Uterus (tissue), 2 donors: ENCODE measurements at regions not wholly inside any gene's neighbourhood (a gene's known extent, or its start where the extent isn't known, plus 50 kb on each side); places are given as distances from the start of the nearest gene placed in this dataset.

Source experiments
- POLR2A ChIP-seq, 2 donors: fragments of 450-650 bp; IDR thresholded peaks; one replicate each; pipeline ENCODE4 v1.6.1; 2016; ENCODE audit warnings: antibody characterized with exemption in 2 of 2, mild to moderate bottlenecking in 1 of 2, moderate library complexity in 1 of 2
- TF ChIP-seq, protein P1 (sequence below), 4 experiments: fragments of 200-600 bp in 2 of 4; fragments of 450-650 bp in 2 of 4; sonication (generic) in 2 of 4; IDR thresholded peaks; one replicate each; pipeline ENCODE4 v1.5.1; 2016 to 2019; ENCODE audit warnings: antibody characterized with exemption in 4 of 4, mild to moderate bottlenecking in 2 of 4, moderate library complexity in 1 of 4

DNA sequence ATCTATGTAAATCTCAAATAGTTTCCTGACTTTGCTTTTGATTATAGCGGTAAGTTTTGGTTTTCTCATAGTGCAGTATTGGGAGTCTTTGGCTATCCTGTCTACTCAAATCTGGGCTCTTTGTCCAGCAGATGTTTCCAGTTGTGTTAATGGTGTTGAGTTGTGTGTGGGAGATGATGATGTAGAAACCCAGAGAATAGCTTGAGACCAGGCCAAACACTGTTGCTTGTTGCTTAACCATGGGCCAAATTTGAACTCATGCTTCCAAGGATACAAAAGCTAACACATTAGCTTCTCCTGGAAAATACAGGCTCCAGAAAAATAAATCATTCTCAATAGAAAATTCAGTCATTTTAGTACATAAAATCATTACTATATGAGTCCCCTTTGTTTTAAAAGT lies 82.6 kb upstream of the GYPA start:
- TF ChIP-seq, protein P1, sequence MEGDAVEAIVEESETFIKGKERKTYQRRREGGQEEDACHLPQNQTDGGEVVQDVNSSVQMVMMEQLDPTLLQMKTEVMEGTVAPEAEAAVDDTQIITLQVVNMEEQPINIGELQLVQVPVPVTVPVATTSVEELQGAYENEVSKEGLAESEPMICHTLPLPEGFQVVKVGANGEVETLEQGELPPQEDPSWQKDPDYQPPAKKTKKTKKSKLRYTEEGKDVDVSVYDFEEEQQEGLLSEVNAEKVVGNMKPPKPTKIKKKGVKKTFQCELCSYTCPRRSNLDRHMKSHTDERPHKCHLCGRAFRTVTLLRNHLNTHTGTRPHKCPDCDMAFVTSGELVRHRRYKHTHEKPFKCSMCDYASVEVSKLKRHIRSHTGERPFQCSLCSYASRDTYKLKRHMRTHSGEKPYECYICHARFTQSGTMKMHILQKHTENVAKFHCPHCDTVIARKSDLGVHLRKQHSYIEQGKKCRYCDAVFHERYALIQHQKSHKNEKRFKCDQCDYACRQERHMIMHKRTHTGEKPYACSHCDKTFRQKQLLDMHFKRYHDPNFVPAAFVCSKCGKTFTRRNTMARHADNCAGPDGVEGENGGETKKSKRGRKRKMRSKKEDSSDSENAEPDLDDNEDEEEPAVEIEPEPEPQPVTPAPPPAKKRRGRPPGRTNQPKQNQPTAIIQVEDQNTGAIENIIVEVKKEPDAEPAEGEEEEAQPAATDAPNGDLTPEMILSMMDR (IDR thresholded peaks at IDR 0.05), result no peak
- TF ChIP-seq POLR2A (IDR thresholded peaks at IDR 0.05), result no peak
